OCI-LY1 (cell line): ENCODE measurements at regions not wholly inside any gene's neighbourhood (a gene's known extent, or its start where the extent isn't known, plus 50 kb on each side); places are given as distances from the start of the nearest gene placed in this dataset.

Source experiments
- H2AFZ ChIP-seq: fragments of 200-600 bp; sonication (generic), shearing (Covaris generic); 2 replicates; pipeline ENCODE4 v1.6.0; 2014; ENCODE audit warnings: antibody characterized with exemption, mild to moderate bottlenecking, low read length
- H3F3A ChIP-seq: fragments of 200-600 bp; sonication (generic), shearing (Covaris generic); 2 replicates; pipeline ENCODE4 v1.6.0; 2014; ENCODE audit warnings: mild to moderate bottlenecking, antibody characterized with exemption, low read length, moderate library complexity; ENCODE audit not compliant: insufficient read depth
- H3K27ac ChIP-seq: fragments of 200-600 bp; sonication (generic); 2 replicates; pipeline ENCODE4 v1.5.1; 2014; ENCODE audit warnings: low read length, mixed run types, mild to moderate bottlenecking, low read depth; ENCODE audit not compliant: poor library complexity, severe bottlenecking
- H3K27me3 ChIP-seq: fragments of 200-600 bp; sonication (generic); 2 replicates; pipeline ENCODE4 v1.6.0; 2014; ENCODE audit warnings: antibody characterized with exemption, mild to moderate bottlenecking, low read length, moderate library complexity; ENCODE audit not compliant: insufficient read depth
- H3K36me3 ChIP-seq: fragments of 200-600 bp; sonication (generic); 2 replicates; pipeline ENCODE4 v1.6.1; 2014; ENCODE audit warnings: mild to moderate bottlenecking, antibody characterized with exemption, low read length, moderate library complexity, mixed read lengths; ENCODE audit not compliant: insufficient read depth
- H3K4me1 ChIP-seq: fragments of 200-600 bp; sonication (generic); 2 replicates; pipeline ENCODE4 v1.5.1; 2014; ENCODE audit warnings: mild to moderate bottlenecking, low read length, moderate library complexity; ENCODE audit not compliant: insufficient read depth, severe bottlenecking
- H3K4me2 ChIP-seq: fragments of 200-600 bp; sonication (generic), shearing (Covaris generic); 2 replicates; pipeline ENCODE4 v1.6.1; 2014; ENCODE audit warnings: low read length
- H3K4me3 ChIP-seq: fragments of 200-600 bp; sonication (generic); 2 replicates; pipeline ENCODE4 v1.5.1; 2014; ENCODE audit warnings: low read length, low read depth, mild to moderate bottlenecking, mixed read lengths; ENCODE audit not compliant: poor library complexity, severe bottlenecking
- H3K79me2 ChIP-seq: fragments of 200-600 bp; shearing (Covaris generic); 2 replicates; pipeline ENCODE4 v1.6.1; 2016; ENCODE audit warnings: mixed run types, low read length, mixed read lengths; ENCODE audit not compliant: insufficient read depth
- H3K9ac ChIP-seq: fragments of 200-600 bp; sonication (generic), shearing (Covaris generic); 2 replicates; pipeline ENCODE4 v1.6.1; 2014; ENCODE audit warnings: mild to moderate bottlenecking, low read length, mixed read lengths
- H3K9me2 ChIP-seq: fragments of 200-600 bp; sonication (generic), shearing (Covaris generic); 2 replicates; pipeline ENCODE4 v1.6.1; 2014; ENCODE audit warnings: low read depth, mild to moderate bottlenecking, low read length, mixed read lengths
- H3K9me3 ChIP-seq: fragments of 200-600 bp; shearing (Covaris generic); 2 replicates; pipeline ENCODE4 v1.6.1; 2014; ENCODE audit warnings: low read length, mixed read lengths
- H4K20me1 ChIP-seq: fragments of 200-600 bp; sonication (generic), shearing (Covaris generic); 2 replicates; pipeline ENCODE4 v1.6.0; 2016; ENCODE audit warnings: mild to moderate bottlenecking, low read length; ENCODE audit not compliant: insufficient read depth
- EZH2 ChIP-seq: fragments of 200-600 bp; sonication (generic), shearing (Covaris generic); IDR thresholded peaks from 2 replicates; pipeline ENCODE4 v1.8.0; 2017; ENCODE audit warnings: borderline replicate concordance, mixed run types, mild to moderate bottlenecking, antibody characterized with exemption, low read length, moderate library complexity, mixed read lengths
- TF ChIP-seq, protein P1 (sequence below): fragments of 200-600 bp; sonication (generic), shearing (Covaris generic); IDR thresholded peaks from 2 replicates; pipeline ENCODE4 v1.5.1; 2017; ENCODE audit warnings: mild to moderate bottlenecking, antibody characterized with exemption, low read length, moderate library complexity, mixed read lengths

DNA sequence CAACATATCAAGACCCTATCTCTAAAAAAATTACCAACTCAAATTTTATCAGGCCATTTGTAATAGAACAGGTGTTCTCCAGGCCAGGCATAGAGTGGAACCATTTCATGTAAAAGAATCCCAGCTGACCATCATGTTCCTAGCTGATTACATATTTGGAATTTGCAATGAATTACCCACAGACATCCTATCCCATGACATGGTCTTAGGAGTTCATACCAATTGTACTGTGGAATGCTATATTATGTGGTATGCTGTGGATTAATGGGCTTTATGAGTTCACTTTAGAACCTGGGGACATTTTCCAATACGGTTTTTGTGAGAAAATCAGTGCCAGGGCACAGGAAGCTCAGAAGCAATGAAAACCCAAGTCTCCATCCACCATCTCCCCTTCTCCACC is 110.3 kb downstream of the ZNF281 start:
- Histone ChIP-seq H3K9me2 (no peaks in the 10 kb centered on the region), H3K9ac (no peak overlapping the region), H3K79me2 (no peaks in the 10 kb centered on the region), H3K4me1 (peaks cover 14% of the 10 kb centered on the region), H4K20me1 (no peaks in the 10 kb centered on the region), H3K27ac (no peak overlapping the region), H3K9me3 (no peaks in the 10 kb centered on the region), H3K27me3 (peaks cover 5% of the 10 kb centered on the region), H3F3A (no peaks in the 10 kb centered on the region), H2AFZ (no peak overlapping the region), H3K4me2 (no peak overlapping the region), H3K4me3 (no peak overlapping the region), H3K36me3 (no peaks in the 10 kb centered on the region)
- no peak for TF ChIP-seq EZH2
- TF ChIP-seq, protein P1, sequence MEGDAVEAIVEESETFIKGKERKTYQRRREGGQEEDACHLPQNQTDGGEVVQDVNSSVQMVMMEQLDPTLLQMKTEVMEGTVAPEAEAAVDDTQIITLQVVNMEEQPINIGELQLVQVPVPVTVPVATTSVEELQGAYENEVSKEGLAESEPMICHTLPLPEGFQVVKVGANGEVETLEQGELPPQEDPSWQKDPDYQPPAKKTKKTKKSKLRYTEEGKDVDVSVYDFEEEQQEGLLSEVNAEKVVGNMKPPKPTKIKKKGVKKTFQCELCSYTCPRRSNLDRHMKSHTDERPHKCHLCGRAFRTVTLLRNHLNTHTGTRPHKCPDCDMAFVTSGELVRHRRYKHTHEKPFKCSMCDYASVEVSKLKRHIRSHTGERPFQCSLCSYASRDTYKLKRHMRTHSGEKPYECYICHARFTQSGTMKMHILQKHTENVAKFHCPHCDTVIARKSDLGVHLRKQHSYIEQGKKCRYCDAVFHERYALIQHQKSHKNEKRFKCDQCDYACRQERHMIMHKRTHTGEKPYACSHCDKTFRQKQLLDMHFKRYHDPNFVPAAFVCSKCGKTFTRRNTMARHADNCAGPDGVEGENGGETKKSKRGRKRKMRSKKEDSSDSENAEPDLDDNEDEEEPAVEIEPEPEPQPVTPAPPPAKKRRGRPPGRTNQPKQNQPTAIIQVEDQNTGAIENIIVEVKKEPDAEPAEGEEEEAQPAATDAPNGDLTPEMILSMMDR: no peak

DNA sequence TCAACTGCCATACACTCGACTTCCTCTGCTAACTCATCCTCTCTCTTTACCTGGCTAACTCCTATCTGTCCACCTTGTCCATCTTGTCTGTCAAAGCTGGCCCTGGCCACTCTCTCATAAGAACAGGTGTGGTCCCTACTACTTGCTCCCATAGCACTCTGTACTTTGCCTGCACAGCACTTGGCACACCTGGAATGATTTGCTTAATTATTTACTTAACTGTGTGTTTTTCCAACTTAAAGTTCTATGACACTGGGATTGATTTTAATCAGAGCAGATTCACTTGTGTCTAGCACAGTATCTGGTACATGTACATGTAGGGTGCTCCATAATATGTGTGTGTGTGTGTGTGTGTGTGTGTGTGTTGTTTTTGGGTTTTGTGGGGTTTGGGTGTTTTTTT is 111.6 kb downstream of the ZNF281 start:
- no peak overlapping the region for H3K4me3 ChIP-seq
- H3K9me2 ChIP-seq: no peaks in the 10 kb centered on the region
- H3K27me3 ChIP-seq: peaks cover 5% of the 10 kb centered on the region
- H3F3A ChIP-seq: no peaks in the 10 kb centered on the region
- no peaks in the 10 kb centered on the region for H3K36me3 ChIP-seq
- no peak overlapping the region for H2AFZ ChIP-seq
- H3K27ac ChIP-seq: no peak overlapping the region
- H3K4me2 ChIP-seq: no peak overlapping the region
- H3K9me3 ChIP-seq: no peaks in the 10 kb centered on the region
- peaks cover 14% of the 10 kb centered on the region for H3K4me1 ChIP-seq
- H3K79me2 ChIP-seq: no peaks in the 10 kb centered on the region
- H3K9ac ChIP-seq: no peak overlapping the region
- TF ChIP-seq, protein P1: no peak
- TF ChIP-seq EZH2: no peak
- H4K20me1 ChIP-seq: no peaks in the 10 kb centered on the region

DNA sequence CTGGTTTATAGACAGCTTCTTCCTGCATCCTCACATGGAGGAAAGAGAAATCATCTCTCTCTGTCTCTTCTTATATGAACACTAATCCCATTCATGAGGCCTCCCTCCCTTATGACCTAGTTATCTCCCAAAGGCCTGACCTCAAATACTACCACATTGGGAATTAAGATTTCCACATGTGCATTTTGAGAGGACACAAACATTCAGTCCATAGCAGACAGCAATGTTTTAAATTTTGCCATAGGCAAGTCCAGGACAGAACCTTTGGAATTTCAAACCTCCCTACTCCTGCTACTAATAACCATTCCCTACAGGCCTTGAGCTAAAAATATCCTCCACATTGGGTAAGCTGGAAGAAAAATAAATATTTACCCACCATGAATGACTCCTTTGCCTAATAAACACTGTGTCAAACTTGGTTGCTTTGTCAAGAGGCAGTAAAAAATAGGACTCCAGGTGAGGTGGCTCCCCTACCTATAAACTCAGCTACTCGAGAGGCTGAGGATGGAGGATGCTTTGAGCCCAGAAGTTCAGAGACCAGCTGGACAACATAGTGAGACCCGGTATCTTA is 113.7 kb downstream of the ZNF281 start:
- Histone ChIP-seq H3K27me3 (peaks cover 5% of the 10 kb centered on the region), H3K9me3 (no peaks in the 10 kb centered on the region), H3K4me1 (no peaks in the 10 kb centered on the region), H2AFZ (no peak overlapping the region), H3K79me2 (no peaks in the 10 kb centered on the region), H3K36me3 (no peaks in the 10 kb centered on the region), H3K4me3 (no peak overlapping the region), H3K4me2 (no peak overlapping the region), H3F3A (no peaks in the 10 kb centered on the region), H3K9ac (no peak overlapping the region), H3K9me2 (no peaks in the 10 kb centered on the region), H3K27ac (no peak overlapping the region), H4K20me1 (no peaks in the 10 kb centered on the region)
- TF ChIP-seq EZH2: no peak
- TF ChIP-seq, protein P1: no peak
